Esophagus squamous epithelium (tissue), 5 donors: ENCODE measurements at regions not wholly inside any gene's neighbourhood (a gene's known extent, or its start where the extent isn't known, plus 50 kb on each side); places are given as distances from the start of the nearest gene placed in this dataset.

Experiments
- DNase-seq: peaks from one replicate; lab custom pipeline; 2025; lab: John Stamatoyannopoulos, UW
- H3K27ac ChIP-seq, 4 donors: fragments of 200-600 bp; sonication (generic); one replicate each; pipeline ENCODE4 v1.5.1; 2016 to 2019; ENCODE audit warnings: mild to moderate bottlenecking in 1 of 4
- H3K27me3 ChIP-seq, 4 donors: fragments of 200-600 bp; sonication (generic); 1 replicate in 3 of 4; 2 replicates in 1 of 4; pipeline versions ENCODE4 v1.5.1 to v1.6.0; 2017 to 2021; ENCODE audit warnings: antibody characterized with exemption in 1 of 4
- H3K36me3 ChIP-seq, 3 donors: fragments of 200-600 bp; sonication (generic); one replicate each; pipeline ENCODE4 v1.5.1; 2016 to 2019
- H3K4me1 ChIP-seq, 3 donors: fragments of 200-600 bp; sonication (generic); one replicate each; pipeline ENCODE4 v1.5.1; 2017 to 2019
- H3K4me3 ChIP-seq, 4 donors: fragments of 200-600 bp; sonication (generic); 1 replicate in 3 of 4; 2 replicates in 1 of 4; pipeline ENCODE4 v1.5.1; 2016 to 2019; ENCODE audit warnings: mild to moderate bottlenecking in 2 of 4, moderate library complexity in 1 of 4
- H3K9me3 ChIP-seq, 3 donors: fragments of 200-600 bp; sonication (generic); one replicate each; pipeline ENCODE4 v1.5.1; 2016 to 2019
- POLR2A ChIP-seq, 4 donors: fragments of 450-650 bp; IDR thresholded peaks; one replicate each; pipeline ENCODE4 v1.6.1; 2017; ENCODE audit warnings: antibody characterized with exemption in 4 of 4, mild to moderate bottlenecking in 4 of 4, moderate library complexity in 3 of 4
- WGBS, 2 donors: methylation state at CpG; one replicate each; pipeline ENCODE4 v1.1.5; 2018; 5-methylcytosine and 5-hydroxymethylcytosine counted together
- intact Hi-C: fragments of 100-400 bp; cut with DNase I; formaldehyde crosslinking; loops from one replicate; pipeline ENCODE4 v1.15.0; 2022
- TF ChIP-seq, protein P1 (sequence below), 6 experiments: fragments of 450-650 bp in 4 of 6; fragments of 200-600 bp in 2 of 6; sonication (generic) in 2 of 6; IDR thresholded peaks; one replicate each; pipeline ENCODE4 v1.5.1; 2016 to 2019; ENCODE audit warnings: antibody characterized with exemption in 6 of 6, mild to moderate bottlenecking in 4 of 6, moderate library complexity in 4 of 6
- donor health status: DM: yes; HTN: yes; CAD: no.

DNA sequence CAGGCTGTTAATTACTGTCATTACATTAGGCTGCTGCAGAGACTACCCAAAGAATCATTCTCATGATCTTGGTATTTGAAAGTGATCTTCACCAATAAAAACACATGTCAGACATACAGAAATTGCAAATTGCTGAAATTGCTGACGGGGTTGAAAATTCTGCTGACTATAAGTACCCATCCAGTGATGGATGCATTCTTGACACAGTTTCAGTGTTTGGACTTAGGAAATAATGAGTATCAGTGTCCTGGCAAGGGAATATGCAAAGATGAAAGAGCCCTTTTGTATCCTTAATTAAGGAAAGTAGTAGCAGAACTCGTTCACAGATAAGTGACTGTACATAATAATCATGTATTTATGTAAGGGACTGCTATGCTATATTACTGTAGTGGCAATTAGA, 221.1 kb upstream of the ATP5MC3 start:
- intact Hi-C loops: no loop called here
- H3K4me3 ChIP-seq: no peak overlapping the region
- TF ChIP-seq, protein P1, sequence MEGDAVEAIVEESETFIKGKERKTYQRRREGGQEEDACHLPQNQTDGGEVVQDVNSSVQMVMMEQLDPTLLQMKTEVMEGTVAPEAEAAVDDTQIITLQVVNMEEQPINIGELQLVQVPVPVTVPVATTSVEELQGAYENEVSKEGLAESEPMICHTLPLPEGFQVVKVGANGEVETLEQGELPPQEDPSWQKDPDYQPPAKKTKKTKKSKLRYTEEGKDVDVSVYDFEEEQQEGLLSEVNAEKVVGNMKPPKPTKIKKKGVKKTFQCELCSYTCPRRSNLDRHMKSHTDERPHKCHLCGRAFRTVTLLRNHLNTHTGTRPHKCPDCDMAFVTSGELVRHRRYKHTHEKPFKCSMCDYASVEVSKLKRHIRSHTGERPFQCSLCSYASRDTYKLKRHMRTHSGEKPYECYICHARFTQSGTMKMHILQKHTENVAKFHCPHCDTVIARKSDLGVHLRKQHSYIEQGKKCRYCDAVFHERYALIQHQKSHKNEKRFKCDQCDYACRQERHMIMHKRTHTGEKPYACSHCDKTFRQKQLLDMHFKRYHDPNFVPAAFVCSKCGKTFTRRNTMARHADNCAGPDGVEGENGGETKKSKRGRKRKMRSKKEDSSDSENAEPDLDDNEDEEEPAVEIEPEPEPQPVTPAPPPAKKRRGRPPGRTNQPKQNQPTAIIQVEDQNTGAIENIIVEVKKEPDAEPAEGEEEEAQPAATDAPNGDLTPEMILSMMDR (IDR thresholded peaks at IDR 0.05): no peak
- TF ChIP-seq POLR2A (IDR thresholded peaks at IDR 0.05): no peak
- DNase-seq: no peak
- 32 to 59% methylated on average over 2 of the region's 2 CpGs for whole genome bisulfite sequencing, 2 donors
- no peaks in the 10 kb centered on the region for H3K9me3 ChIP-seq
- no peaks in the 10 kb centered on the region for H3K27me3 ChIP-seq
- H3K36me3 ChIP-seq: no peaks in the 10 kb centered on the region
- no peak overlapping the region for H3K27ac ChIP-seq
- no peaks in the 10 kb centered on the region for H3K4me1 ChIP-seq

DNA sequence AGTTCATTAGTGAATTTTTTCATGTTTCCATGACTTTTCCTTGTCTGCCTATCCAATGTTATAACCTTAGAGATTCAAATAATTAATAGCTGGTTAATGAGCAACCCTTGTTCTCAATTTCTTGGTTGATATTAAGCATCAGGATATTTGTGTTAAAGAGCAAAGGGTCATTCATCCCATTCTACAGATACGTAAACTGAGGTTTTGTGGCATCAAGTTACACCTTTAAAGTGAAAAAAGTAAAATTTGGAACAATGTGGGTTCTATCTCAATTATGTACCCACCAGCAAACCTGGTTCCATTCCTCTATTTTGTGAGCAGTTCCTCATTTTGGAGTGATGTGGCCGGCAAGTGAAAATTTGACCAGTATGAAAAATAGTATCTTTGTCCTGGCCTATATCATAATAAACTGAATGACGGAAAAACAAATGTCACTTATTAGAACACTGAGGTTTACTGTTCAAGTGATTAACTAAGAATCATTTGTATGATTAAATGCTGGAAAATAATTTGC, 220.5 kb upstream of the ATP5MC3 start:
- no peak for DNase-seq
- WGBS, 2 donors: 87 to 91% methylated on average over 3 of the region's 3 CpGs
- no peaks in the 10 kb centered on the region for H3K4me1 ChIP-seq
- H3K9me3 ChIP-seq: no peaks in the 10 kb centered on the region
- no peak overlapping the region for H3K4me3 ChIP-seq
- intact Hi-C loops: no loop called here
- H3K27me3 ChIP-seq: no peaks in the 10 kb centered on the region
- no peak overlapping the region for H3K27ac ChIP-seq
- TF ChIP-seq POLR2A (IDR thresholded peaks at IDR 0.05): no peak
- TF ChIP-seq, protein P1 (IDR thresholded peaks at IDR 0.05): no peak
- no peaks in the 10 kb centered on the region for H3K36me3 ChIP-seq

DNA sequence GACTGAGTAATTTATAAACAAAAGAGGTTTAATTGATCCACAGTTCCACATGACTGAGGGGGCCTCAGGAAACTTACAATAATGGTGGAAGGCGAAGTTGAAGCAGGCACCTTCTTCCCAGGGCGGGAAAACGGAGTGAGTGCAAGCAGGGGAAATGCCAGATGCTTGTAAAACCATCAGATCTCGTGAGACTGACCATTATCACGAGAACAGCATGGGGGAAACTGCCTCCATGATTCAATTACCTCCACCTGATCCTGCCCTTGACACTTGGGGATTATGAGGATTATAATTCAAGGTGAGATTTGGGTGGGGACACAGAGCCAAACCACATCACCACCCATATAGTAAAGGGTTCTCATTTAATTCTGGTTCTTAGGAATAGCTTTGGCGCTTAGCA, 219.5 kb upstream of the ATP5MC3 start:
- intact Hi-C loops: no loop called here
- TF ChIP-seq, protein P1 (IDR thresholded peaks at IDR 0.05): no peak
- no peak for TF ChIP-seq POLR2A (IDR thresholded peaks at IDR 0.05)
- Histone ChIP-seq H3K4me1 (no peaks in the 10 kb centered on the region), H3K27me3 (no peaks in the 10 kb centered on the region), H3K9me3 (no peaks in the 10 kb centered on the region), H3K36me3 (no peaks in the 10 kb centered on the region), H3K4me3 (no peak overlapping the region), H3K27ac (no peak overlapping the region)
- WGBS, 2 donors: 67% methylated on average over 6 of the region's 6 CpGs
- no peak for DNase-seq

DNA sequence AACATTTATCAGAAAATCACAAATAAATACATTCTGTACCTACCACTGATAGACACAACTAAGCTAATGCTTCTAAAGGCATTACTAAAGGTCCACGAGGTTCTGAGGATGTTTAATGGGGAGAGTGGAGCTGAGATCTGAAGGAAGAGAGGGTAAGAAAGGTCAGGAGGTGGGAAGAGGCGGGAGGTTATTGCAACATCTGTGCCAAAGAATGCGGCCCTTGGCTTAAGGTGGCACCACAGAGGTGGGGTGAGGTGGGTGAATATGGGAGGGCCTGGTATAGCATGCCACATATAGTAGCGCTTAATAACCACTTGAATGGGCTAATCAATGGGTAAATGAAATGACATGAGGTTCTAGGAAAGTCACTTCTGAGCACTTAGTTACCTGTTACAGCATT, 217.8 kb upstream of the ATP5MC3 start:
- Histone ChIP-seq H3K27ac (no peak overlapping the region), H3K4me3 (no peak overlapping the region), H3K27me3 (no peaks in the 10 kb centered on the region), H3K4me1 (no peaks in the 10 kb centered on the region), H3K36me3 (no peaks in the 10 kb centered on the region), H3K9me3 (no peaks in the 10 kb centered on the region)
- WGBS, 2 donors: 45 to 49% methylated on average over 4 of the region's 4 CpGs
- DNase-seq: no peak
- TF ChIP-seq, protein P1 (IDR thresholded peaks at IDR 0.05): no peak
- no peak for TF ChIP-seq POLR2A (IDR thresholded peaks at IDR 0.05)
- intact Hi-C loops: no loop called here

DNA sequence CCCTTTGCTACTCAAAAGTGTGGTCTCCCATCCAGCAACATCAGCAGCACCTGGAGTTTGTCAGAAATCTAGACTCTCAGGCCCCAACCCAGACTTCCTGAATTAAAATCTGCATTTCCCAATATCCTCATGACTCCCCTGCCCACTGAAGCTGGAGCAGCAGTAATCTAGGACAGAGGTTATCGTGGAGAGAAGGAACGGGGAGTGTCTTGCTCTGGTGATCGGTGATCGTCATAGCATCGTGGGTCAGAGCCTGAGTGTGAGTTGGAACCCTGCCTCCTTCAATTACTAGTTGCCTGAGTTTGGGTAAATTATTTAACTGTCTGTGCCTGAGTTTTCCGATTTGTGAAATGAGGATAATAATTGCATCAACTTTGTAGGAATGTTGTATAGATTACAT, 217.3 kb upstream of the ATP5MC3 start:
- TF ChIP-seq, protein P1 (IDR thresholded peaks at IDR 0.05): no peak
- no peak for TF ChIP-seq POLR2A (IDR thresholded peaks at IDR 0.05)
- DNase-seq: no peak
- intact Hi-C loops: no loop called here
- H3K4me1 ChIP-seq: no peaks in the 10 kb centered on the region
- WGBS, 2 donors: 81 to 82% methylated on average over 6 of the region's 6 CpGs
- no peaks in the 10 kb centered on the region for H3K9me3 ChIP-seq
- H3K27ac ChIP-seq: no peak overlapping the region
- no peak overlapping the region for H3K4me3 ChIP-seq
- H3K36me3 ChIP-seq: no peaks in the 10 kb centered on the region
- no peaks in the 10 kb centered on the region for H3K27me3 ChIP-seq
